ENCODE measurements at regions not wholly inside any gene's neighbourhood (a gene's known extent, or its start where the extent isn't known, plus 50 kb on each side); places are given as distances from the start of the nearest gene placed in this dataset.

DNA sequence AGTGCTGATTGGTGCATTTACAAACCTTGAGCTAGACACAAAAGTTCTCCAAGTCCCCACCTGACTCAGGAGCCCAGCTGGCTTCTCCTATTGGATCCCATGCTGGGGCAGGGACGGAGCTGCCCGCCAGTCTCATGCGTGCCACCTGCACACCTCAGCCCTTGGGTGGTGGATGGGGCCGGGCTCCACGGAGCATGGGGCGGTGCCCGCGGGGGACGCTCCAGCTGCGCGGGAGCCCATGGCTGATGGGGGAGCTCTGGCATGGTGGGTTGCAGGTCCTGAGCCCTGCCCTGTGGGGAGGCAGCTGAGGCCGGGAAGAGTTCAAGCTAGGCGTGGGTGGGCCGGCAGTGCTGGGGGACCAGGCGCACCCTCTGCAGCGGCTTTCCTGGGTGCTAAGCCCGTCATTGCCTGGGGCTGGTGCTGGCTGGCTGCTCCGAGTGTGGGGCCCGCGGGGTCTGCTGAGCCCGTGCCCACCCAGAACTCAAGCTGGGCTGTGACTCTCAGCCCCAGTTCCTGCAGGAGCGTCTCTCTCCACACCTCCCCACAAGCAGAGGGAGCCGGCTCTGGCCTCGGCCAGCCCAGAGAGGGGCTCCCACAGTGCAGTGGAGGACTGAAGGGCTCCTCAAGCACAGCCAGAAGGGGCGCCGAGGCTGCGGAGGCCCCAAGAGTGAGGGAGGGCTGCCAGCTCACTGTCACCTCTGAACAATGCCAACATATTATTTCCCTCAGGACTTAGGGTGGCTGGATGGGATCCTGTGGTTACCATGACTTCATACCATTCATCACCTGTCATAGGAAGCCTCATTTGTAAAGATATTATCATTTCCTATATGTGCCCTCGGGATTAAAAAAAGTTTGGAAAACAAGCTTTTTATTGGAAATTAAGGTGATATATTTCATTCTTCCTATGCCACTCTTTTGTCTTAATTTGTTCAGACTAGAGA lies 688.7 kb downstream of the ETS1 start:
- H3K27ac Mint-ChIP-seq, result no peak overlapping the region
- no peaks in the 10 kb centered on the region for H3K36me3 Mint-ChIP-seq
- H3K27me3 Mint-ChIP-seq, result no peaks in the 10 kb centered on the region
- no peaks in the 10 kb centered on the region for H3K4me1 Mint-ChIP-seq
- no peak for ATAC-seq
- H3K9me3 Mint-ChIP-seq, result peaks cover 7% of the 10 kb centered on the region
- no peak overlapping the region for H3K4me3 Mint-ChIP-seq

- H3K9me3 Mint-ChIP-seq, result peaks cover 7% of the 10 kb centered on the region
- no peaks in the 10 kb centered on the region for H3K36me3 Mint-ChIP-seq
- no peak for ATAC-seq
- no peak overlapping the region for H3K4me3 Mint-ChIP-seq
- H3K4me1 Mint-ChIP-seq, result no peaks in the 10 kb centered on the region
- no peaks in the 10 kb centered on the region for H3K27me3 Mint-ChIP-seq
- no peak overlapping the region for H3K27ac Mint-ChIP-seq
Observed at GRCh38 chr11:127895776-127896175, 691.6 kb downstream of the ETS1 start.

DNA sequence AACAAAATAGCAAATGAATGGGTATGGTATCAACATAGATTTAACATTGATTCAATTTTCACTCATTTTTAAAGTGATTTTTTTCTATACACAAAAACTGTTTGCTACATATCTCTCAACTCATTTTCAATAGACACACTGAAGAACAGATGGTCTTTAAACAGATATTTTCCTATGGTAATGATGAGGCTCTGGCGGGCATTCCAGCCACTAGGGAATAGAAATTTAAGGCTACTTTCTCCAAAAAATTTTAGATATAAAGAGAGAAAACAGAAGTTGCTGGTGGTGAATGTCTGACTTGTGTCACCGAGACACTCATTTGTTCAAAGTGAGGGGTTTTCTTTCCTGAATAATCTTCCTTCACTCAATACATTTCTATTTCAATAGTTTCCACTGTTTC lies 693.0 kb downstream of the ETS1 start:
- Mint-ChIP-seq H3K27me3 (no peaks in the 10 kb centered on the region), H3K4me3 (no peak overlapping the region), H3K27ac (no peak overlapping the region), H3K9me3 (peaks cover 7% of the 10 kb centered on the region), H3K36me3 (no peaks in the 10 kb centered on the region), H3K4me1 (no peaks in the 10 kb centered on the region)
- ATAC-seq, result no peak

- Mint-ChIP-seq H3K4me1 (no peaks in the 10 kb centered on the region), H3K27me3 (no peaks in the 10 kb centered on the region), H3K4me3 (no peak overlapping the region), H3K27ac (no peak overlapping the region), H3K9me3 (peaks cover 6% of the 10 kb centered on the region), H3K36me3 (no peaks in the 10 kb centered on the region)
- no peak for ATAC-seq
Observed at GRCh38 chr11:127890030-127890615, 697.2 kb downstream of the ETS1 start.

DNA sequence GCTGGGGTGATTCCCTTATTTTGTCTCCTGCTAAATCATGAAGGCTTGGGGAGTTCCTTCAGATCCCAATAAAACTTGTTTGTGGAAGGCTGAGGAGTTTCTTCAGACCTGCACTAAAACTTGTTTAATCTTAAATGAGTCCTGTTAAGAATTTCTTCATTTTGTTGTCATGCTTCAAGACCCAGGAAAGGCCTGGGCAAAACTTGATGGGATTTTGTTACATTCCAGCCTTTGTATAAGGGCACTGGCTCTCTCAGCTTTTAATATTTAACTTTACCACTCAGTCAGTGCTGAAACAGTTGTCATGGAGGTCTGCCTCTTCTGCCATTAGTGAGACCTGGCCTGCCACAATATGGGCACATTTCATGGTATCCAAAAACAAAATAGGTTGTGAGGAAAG lies 699.0 kb downstream of the ETS1 start:
- Mint-ChIP-seq H3K27me3 (no peaks in the 10 kb centered on the region), H3K9me3 (peaks cover 6% of the 10 kb centered on the region), H3K4me3 (no peak overlapping the region), H3K27ac (no peak overlapping the region), H3K4me1 (no peaks in the 10 kb centered on the region), H3K36me3 (no peaks in the 10 kb centered on the region)
- ATAC-seq, result no peak

- Mint-ChIP-seq H3K4me3 (no peak overlapping the region), H3K4me1 (no peaks in the 10 kb centered on the region), H3K27me3 (no peaks in the 10 kb centered on the region), H3K9me3 (peaks cover 3% of the 10 kb centered on the region), H3K36me3 (no peaks in the 10 kb centered on the region), H3K27ac (no peak overlapping the region)
- ATAC-seq, result no peak
Observed at GRCh38 chr11:127875131-127875530, 712.2 kb downstream of the ETS1 start.

GRCh38 chr11:127873478-127873877 lies 713.9 kb downstream of the ETS1 start:
- Mint-ChIP-seq H3K36me3 (no peaks in the 10 kb centered on the region), H3K27me3 (no peaks in the 10 kb centered on the region), H3K4me3 (no peak overlapping the region), H3K4me1 (no peaks in the 10 kb centered on the region), H3K27ac (no peak overlapping the region), H3K9me3 (no peaks in the 10 kb centered on the region)
- ATAC-seq, result no peak

DNA sequence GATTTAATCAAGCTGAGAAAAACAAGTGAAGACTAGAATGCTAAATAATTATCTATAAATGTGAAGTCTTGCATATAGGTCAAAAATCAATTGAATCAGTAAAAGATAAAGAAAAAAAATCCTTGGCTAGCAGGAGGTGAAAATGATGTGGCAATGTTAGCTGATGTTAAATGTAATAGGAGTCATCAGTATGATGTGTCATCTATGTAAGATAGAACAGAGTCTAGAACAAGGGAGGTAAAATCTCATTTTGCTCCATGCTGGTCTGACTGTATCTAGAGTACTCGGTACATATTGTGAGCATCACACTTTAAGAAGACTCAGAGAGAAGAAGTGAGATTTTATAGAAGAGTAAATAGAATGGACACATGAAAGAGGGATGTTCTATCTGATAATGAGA lies 721.2 kb downstream of the ETS1 start:
- H3K27me3 Mint-ChIP-seq, result no peaks in the 10 kb centered on the region
- H3K36me3 Mint-ChIP-seq, result no peaks in the 10 kb centered on the region
- H3K9me3 Mint-ChIP-seq, result peaks cover 2% of the 10 kb centered on the region
- no peak overlapping the region for H3K27ac Mint-ChIP-seq
- H3K4me3 Mint-ChIP-seq, result no peak overlapping the region
- no peaks in the 10 kb centered on the region for H3K4me1 Mint-ChIP-seq
- no peak for ATAC-seq

DNA sequence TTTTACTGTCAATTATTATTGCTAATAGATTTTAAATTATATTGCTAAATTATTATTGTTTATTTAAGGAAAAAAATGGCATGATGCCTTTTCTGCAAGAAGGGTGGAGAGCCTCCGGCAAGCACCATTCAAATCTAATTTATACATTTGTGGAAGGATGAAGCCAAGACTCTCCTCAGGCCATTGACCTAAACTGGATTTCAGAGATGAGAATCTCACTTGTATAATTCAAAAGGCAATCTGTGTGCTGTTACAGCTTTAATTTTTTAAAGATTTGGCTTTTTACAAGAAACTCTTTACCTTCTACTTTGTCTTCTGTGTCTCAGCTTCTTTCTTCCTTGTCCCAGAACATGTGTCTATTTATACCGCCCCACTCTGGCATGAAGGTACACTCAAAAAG lies 722.5 kb downstream of the ETS1 start:
- Mint-ChIP-seq H3K27ac (no peak overlapping the region), H3K4me3 (no peak overlapping the region), H3K36me3 (no peaks in the 10 kb centered on the region), H3K4me1 (no peaks in the 10 kb centered on the region), H3K27me3 (no peaks in the 10 kb centered on the region), H3K9me3 (peaks cover 2% of the 10 kb centered on the region)
- no peak for ATAC-seq

DNA sequence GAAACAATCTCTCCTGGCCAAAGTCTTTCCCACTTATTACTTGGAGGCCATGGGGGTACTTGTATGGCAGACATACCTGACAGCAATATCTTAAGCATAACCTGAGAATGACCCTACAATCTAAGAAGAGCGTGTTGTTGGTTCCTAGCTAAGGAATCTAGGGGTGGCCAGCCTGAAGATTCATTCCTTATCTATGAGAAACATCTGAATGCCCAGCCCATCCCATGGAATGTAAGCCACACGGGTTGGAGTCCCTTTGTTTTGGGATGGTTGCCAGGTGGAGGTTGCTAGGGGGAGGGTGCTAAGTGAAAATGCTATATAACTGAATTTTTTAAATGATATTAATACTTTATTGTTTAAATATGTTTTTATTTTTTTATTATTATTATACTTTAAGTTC lies 725.0 kb downstream of the ETS1 start:
- H3K27me3 Mint-ChIP-seq, result no peaks in the 10 kb centered on the region
- H3K4me1 Mint-ChIP-seq, result no peaks in the 10 kb centered on the region
- no peaks in the 10 kb centered on the region for H3K36me3 Mint-ChIP-seq
- H3K27ac Mint-ChIP-seq, result no peak overlapping the region
- H3K9me3 Mint-ChIP-seq, result peaks cover 2% of the 10 kb centered on the region
- ATAC-seq, result no peak
- H3K4me3 Mint-ChIP-seq, result no peak overlapping the region

GRCh38 chr11:127859941-127860354 lies 727.4 kb downstream of the ETS1 start:
- H3K27ac Mint-ChIP-seq, result no peak overlapping the region
- H3K4me1 Mint-ChIP-seq, result no peaks in the 10 kb centered on the region
- H3K9me3 Mint-ChIP-seq, result peaks cover 2% of the 10 kb centered on the region
- no peaks in the 10 kb centered on the region for H3K36me3 Mint-ChIP-seq
- no peak overlapping the region for H3K4me3 Mint-ChIP-seq
- no peaks in the 10 kb centered on the region for H3K27me3 Mint-ChIP-seq
- peak; percentile 8 for ATAC-seq

GRCh38 chr11:127844876-127845275 lies 742.5 kb downstream of the ETS1 start:
- no peaks in the 10 kb centered on the region for H3K9me3 Mint-ChIP-seq
- no peaks in the 10 kb centered on the region for H3K4me1 Mint-ChIP-seq
- no peaks in the 10 kb centered on the region for H3K27me3 Mint-ChIP-seq
- H3K27ac Mint-ChIP-seq, result no peak overlapping the region
- H3K4me3 Mint-ChIP-seq, result no peak overlapping the region
- ATAC-seq, result no peak
- no peaks in the 10 kb centered on the region for H3K36me3 Mint-ChIP-seq

DNA sequence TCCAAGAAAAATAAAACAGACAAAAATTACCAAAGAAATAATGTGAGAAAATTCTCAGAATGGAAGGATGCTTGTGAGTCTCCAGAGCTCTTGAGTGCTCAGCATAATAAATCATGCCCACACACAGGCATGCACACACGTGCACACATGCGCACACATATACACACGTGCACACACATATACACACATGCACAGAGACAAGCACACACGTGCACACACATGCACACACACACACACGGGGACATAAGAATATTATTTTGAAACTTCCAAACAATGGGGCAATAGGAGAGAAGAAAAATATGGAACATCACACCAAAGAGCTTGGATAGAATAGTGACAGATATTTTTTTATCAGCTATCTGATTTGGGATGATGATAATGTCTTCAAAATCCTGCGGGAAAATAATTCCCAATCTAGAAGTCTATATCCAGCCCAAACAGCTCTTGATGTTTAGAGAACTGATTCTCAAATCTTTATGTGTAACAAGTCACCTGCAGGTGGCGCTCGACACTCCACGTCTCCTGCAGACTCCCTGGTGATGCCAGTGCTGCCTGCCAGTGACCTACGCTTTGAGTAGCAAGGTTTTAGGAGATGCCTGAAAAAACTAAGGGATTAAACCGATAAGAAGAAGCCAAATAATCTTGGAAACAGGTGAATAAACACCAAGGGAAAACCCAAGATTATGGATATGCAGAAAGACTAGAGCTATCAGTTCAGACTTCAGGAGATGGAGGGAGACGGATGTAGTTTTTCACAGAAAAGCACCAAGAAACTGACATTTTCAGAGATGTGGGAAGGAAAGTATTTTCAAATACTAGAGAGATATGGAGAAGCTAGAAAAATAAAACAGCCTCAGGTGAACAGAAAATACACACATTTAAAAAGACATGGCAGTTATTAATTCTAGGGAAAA lies 743.6 kb downstream of the ETS1 start:
- Mint-ChIP-seq H3K27me3 (no peaks in the 10 kb centered on the region), H3K4me1 (no peaks in the 10 kb centered on the region), H3K36me3 (no peaks in the 10 kb centered on the region), H3K27ac (no peak overlapping the region), H3K9me3 (no peaks in the 10 kb centered on the region), H3K4me3 (no peak overlapping the region)
- ATAC-seq, result no peak

GRCh38 chr11:127825183-127825582 lies 762.2 kb downstream of the ETS1 start:
- H3K4me3 Mint-ChIP-seq, result no peak overlapping the region
- ATAC-seq, result no peak
- H3K9me3 Mint-ChIP-seq, result no peaks in the 10 kb centered on the region
- no peak overlapping the region for H3K27ac Mint-ChIP-seq
- H3K27me3 Mint-ChIP-seq, result no peaks in the 10 kb centered on the region
- H3K36me3 Mint-ChIP-seq, result no peaks in the 10 kb centered on the region
- H3K4me1 Mint-ChIP-seq, result no peaks in the 10 kb centered on the region

DNA sequence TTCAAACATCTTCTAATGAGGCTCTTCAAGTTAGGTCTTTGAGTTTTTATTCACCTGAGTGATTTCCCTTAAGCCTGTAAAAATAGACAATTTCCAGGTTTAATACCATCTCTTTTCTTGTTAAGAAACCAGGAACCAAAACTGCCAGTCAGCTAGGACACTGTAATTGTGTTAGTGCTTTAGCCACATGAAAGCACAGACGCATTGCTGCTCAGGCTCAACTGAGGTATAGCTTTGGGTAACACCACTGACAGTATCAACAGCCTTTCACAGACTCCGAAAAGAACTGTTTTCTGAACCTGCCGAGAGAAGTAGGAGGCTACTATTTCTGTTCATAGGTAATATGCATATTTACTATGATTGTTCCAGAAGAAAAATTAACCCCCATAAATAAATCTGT lies 768.7 kb downstream of the ETS1 start:
- ATAC-seq, result no peak
- H3K36me3 Mint-ChIP-seq, result no peaks in the 10 kb centered on the region
- H3K9me3 Mint-ChIP-seq, result no peaks in the 10 kb centered on the region

More for the DNA sequence above, 768.7 kb downstream of the ETS1 start:
- Mint-ChIP-seq H3K4me1 (no peaks in the 10 kb centered on the region), H3K27me3 (no peaks in the 10 kb centered on the region), H3K4me3 (no peak overlapping the region), H3K27ac (no peak overlapping the region)
